OCI-LY7 (cell line): ENCODE measurements at regions not wholly inside any gene's neighbourhood (a gene's known extent, or its start where the extent isn't known, plus 50 kb on each side); places are given as distances from the start of the nearest gene placed in this dataset.

Experiments
- BruUV-seq: library from RNA; stranded (reverse); fragments of 400-500 nt; replicated peaks from 2 replicates; lab custom pipeline; 2021; lab: Mats Ljungman, UMichigan
- CTCF ChIA-PET: fragments of 300-600 bp; sonication (Branson Sonifier 250); formaldehyde crosslinking; loops from one replicate; lab custom pipeline; 2022; ENCODE audit warnings: antibody characterized with exemption; ENCODE audit not compliant: unreplicated experiment; lab: Charles Lee
- POLR2A ChIA-PET: fragments of 300-600 bp; sonication (Branson Sonifier 250); formaldehyde crosslinking; loops from one replicate; lab custom pipeline; 2022; ENCODE audit warnings: antibody characterized with exemption; lab: Charles Lee
- DNase-seq: peaks from one replicate; pipeline ENCODE4 v3.0.0-alpha.2; 2015; ENCODE audit warnings: low spot score
- H2AFZ ChIP-seq: fragments of 200-600 bp; sonication (generic), shearing (Covaris generic); 2 replicates; pipeline ENCODE4 v1.6.1; 2014; ENCODE audit warnings: mild to moderate bottlenecking, antibody characterized with exemption, low read length, moderate library complexity
- H3K27ac ChIP-seq: fragments of 200-600 bp; sonication (generic); 2 replicates; pipeline ENCODE4 v1.5.1; 2014; ENCODE audit warnings: mixed run types, low read depth, mild to moderate bottlenecking, moderate library complexity, low read length, inconsistent platforms; ENCODE audit not compliant: poor library complexity, severe bottlenecking
- H3K36me3 ChIP-seq: fragments of 200-600 bp; sonication (generic); 2 replicates; pipeline ENCODE4 v1.6.1; 2014; ENCODE audit warnings: mild to moderate bottlenecking, antibody characterized with exemption, low read length, moderate library complexity, mixed read lengths; ENCODE audit not compliant: insufficient read depth
- H3K4me1 ChIP-seq: fragments of 200-600 bp; sonication (generic); 2 replicates; pipeline ENCODE4 v1.5.1; 2014; ENCODE audit warnings: mild to moderate bottlenecking, low read length; ENCODE audit not compliant: insufficient read depth, poor library complexity, severe bottlenecking
- H3K4me2 ChIP-seq: fragments of 200-600 bp; sonication (generic); 2 replicates; pipeline ENCODE4 v1.6.1; 2014; ENCODE audit warnings: mild to moderate bottlenecking, low read length
- H3K4me3 ChIP-seq: fragments of 200-600 bp; sonication (generic); 2 replicates; pipeline ENCODE4 v1.5.1; 2014; ENCODE audit warnings: mild to moderate bottlenecking, low read depth, low read length; ENCODE audit not compliant: poor library complexity, severe bottlenecking
- H3K79me2 ChIP-seq: fragments of 200-600 bp; sonication (generic); 2 replicates; pipeline ENCODE4 v1.6.1; 2016; ENCODE audit warnings: low read depth, mild to moderate bottlenecking, low read length, moderate library complexity, mixed read lengths; ENCODE audit not compliant: insufficient read depth
- H3K9me2 ChIP-seq: fragments of 200-600 bp; sonication (generic); 2 replicates; pipeline ENCODE4 v1.6.1; 2016; ENCODE audit warnings: mild to moderate bottlenecking, low read length, mixed read lengths; ENCODE audit not compliant: insufficient read depth
- H3K9me3 ChIP-seq: fragments of 200-600 bp; sonication (generic); 2 replicates; pipeline ENCODE4 v1.6.1; 2014; ENCODE audit warnings: mild to moderate bottlenecking, mixed run types, low read length, mixed read lengths
- H4K20me1 ChIP-seq: fragments of 200-600 bp; sonication (generic); 2 replicates; pipeline ENCODE4 v1.6.1; 2014; ENCODE audit warnings: mild to moderate bottlenecking, antibody characterized with exemption, low read length, moderate library complexity, mixed read lengths; ENCODE audit not compliant: insufficient read depth
- EZH2phosphoT487 ChIP-seq: fragments of 200-600 bp; sonication (generic); IDR thresholded peaks from 2 replicates; pipeline ENCODE4 v1.6.1; 2018; ENCODE audit warnings: low read depth, borderline replicate concordance, mild to moderate bottlenecking, mixed run types, antibody characterized with exemption, low read length, moderate library complexity, mixed read lengths
- intact Hi-C: fragments of 100-400 bp; cut with micrococcal nuclease; formaldehyde crosslinking; loops from one replicate; pipeline ENCODE4 v1.10.0; 2022; ENCODE audit not compliant: unreplicated experiment
- TF ChIP-seq, protein P1 (sequence below): fragments of 200-600 bp; sonication (generic); conservative IDR thresholded peaks from 2 replicates; pipeline ENCODE4 v1.5.1; 2014; ENCODE audit warnings: mild to moderate bottlenecking, antibody characterized with exemption, low read length, moderate library complexity, mixed read lengths

DNA sequence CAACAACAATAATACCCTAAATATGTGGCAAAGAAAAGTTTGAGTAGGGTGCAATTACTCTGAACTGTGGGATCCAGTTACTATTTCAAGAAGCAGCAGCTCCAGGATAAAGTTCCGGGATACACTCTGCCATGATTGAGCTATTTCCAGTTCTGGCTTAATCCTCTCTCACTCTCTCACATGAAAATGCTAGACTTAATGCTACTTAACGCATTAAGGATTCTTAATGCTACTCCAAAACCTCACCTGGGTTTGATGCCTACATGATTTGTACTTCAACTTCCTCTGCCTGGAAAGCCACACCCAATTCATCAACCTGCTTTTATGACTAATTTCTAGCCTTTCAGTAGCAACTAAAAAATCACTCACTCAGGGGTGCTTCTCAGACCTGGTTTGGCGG is 151.1 kb upstream of the HNMT start:
- H4K20me1 ChIP-seq: no peaks in the 10 kb centered on the region
- intact Hi-C loops: no loop called here
- no peak overlapping the region for H2AFZ ChIP-seq
- H3K79me2 ChIP-seq: no peaks in the 10 kb centered on the region
- BruUV-seq: no TSS peak
- H3K4me1 ChIP-seq: no peaks in the 10 kb centered on the region
- no peak overlapping the region for H3K27ac ChIP-seq
- H3K4me2 ChIP-seq: no peak overlapping the region
- no peaks in the 10 kb centered on the region for H3K36me3 ChIP-seq
- no peaks in the 10 kb centered on the region for H3K9me2 ChIP-seq
- TF ChIP-seq EZH2phosphoT487: no peak
- TF ChIP-seq, protein P1, sequence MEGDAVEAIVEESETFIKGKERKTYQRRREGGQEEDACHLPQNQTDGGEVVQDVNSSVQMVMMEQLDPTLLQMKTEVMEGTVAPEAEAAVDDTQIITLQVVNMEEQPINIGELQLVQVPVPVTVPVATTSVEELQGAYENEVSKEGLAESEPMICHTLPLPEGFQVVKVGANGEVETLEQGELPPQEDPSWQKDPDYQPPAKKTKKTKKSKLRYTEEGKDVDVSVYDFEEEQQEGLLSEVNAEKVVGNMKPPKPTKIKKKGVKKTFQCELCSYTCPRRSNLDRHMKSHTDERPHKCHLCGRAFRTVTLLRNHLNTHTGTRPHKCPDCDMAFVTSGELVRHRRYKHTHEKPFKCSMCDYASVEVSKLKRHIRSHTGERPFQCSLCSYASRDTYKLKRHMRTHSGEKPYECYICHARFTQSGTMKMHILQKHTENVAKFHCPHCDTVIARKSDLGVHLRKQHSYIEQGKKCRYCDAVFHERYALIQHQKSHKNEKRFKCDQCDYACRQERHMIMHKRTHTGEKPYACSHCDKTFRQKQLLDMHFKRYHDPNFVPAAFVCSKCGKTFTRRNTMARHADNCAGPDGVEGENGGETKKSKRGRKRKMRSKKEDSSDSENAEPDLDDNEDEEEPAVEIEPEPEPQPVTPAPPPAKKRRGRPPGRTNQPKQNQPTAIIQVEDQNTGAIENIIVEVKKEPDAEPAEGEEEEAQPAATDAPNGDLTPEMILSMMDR: no peak
- no peak overlapping the region for H3K4me3 ChIP-seq
- no peak for DNase-seq
- H3K9me3 ChIP-seq: no peaks in the 10 kb centered on the region
- ChIA-PET POLR2A (no interaction called here), CTCF (no interaction called here)

DNA sequence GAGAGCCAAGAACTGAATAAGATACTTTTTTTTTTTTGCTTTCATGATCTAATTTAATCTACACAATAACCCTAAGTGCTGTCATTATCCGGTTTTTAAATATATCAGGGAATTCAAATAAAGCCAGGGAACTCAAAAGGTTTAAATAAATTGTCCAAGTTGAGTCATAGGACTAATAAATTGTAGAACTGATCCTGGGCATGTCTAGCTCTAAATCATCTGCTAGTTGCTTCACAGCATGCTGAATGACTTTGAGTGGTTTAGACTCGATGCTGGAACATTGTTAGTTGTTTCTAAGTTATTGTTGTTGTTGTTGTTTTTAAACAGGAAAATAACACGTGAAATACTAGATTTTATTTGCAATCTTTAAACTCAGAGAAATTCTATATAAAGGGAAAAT is 147.2 kb upstream of the HNMT start:
- Histone ChIP-seq H3K9me2 (no peaks in the 10 kb centered on the region), H2AFZ (no peak overlapping the region), H3K9me3 (no peaks in the 10 kb centered on the region), H3K36me3 (no peaks in the 10 kb centered on the region), H3K4me1 (no peaks in the 10 kb centered on the region), H4K20me1 (no peaks in the 10 kb centered on the region), H3K4me2 (no peak overlapping the region), H3K27ac (no peak overlapping the region), H3K79me2 (no peaks in the 10 kb centered on the region), H3K4me3 (no peak overlapping the region)
- no peak for DNase-seq
- TF ChIP-seq, protein P1: no peak
- no peak for TF ChIP-seq EZH2phosphoT487
- intact Hi-C loops: no loop called here
- CTCF ChIA-PET: no interaction called here
- no TSS peak for BruUV-seq
- POLR2A ChIA-PET: no interaction called here

DNA sequence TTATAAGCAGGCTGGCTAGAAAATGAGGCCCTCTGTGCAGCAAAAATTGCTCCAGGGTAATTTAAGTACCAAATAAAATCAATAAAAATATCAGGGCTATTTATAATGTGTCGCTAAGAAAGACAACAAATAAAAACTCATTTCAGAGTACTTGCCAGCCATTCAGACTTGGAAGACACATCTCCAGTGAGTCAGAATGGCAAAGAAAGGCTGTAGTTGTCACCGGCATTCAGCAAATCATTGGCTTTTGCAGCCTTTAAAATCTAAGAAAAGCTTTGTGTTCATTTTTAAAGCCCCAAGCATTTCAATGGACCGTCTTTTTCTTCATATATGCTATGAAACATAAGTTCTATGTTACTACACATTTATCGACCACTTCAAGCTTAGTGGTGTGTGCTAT is 141.1 kb upstream of the HNMT start:
- Histone ChIP-seq H3K79me2 (no peaks in the 10 kb centered on the region), H3K4me2 (no peak overlapping the region), H3K36me3 (no peaks in the 10 kb centered on the region), H3K4me1 (no peaks in the 10 kb centered on the region), H3K9me2 (no peaks in the 10 kb centered on the region), H2AFZ (no peak overlapping the region), H3K9me3 (no peaks in the 10 kb centered on the region), H4K20me1 (no peaks in the 10 kb centered on the region), H3K4me3 (no peak overlapping the region), H3K27ac (no peak overlapping the region)
- intact Hi-C loops: no loop called here
- CTCF ChIA-PET: interaction anchor here (0.6 kb wide), 1 partner anchor 10 kb away, joined by 3 read pairs; no protein-coding TSS in a partner anchor
- DNase-seq: no peak
- TF ChIP-seq, protein P1: no peak
- no peak for TF ChIP-seq EZH2phosphoT487
- POLR2A ChIA-PET: no interaction called here
- no TSS peak for BruUV-seq
